Fibroblast of the aortic adventitia (primary cell): ENCODE measurements at regions not wholly inside any gene's neighbourhood (a gene's known extent, or its start where the extent isn't known, plus 50 kb on each side); places are given as distances from the start of the nearest gene placed in this dataset.
"Not testable (repeated sequence)": the region's sequence is repeated elsewhere in the genome, so short reads cannot be mapped to it uniquely, and the experiment has no call there.

ENCODE experiments used
- DNase-seq: peaks from one replicate; pipeline ENCODE4 v3.0.0-alpha.2; 2010; ENCODE audit warnings: low read depth
- H3K4me3 ChIP-seq: 2 replicates; pipeline ENCODE4 v1.5.1; 2011; ENCODE audit warnings: low read depth, mild to moderate bottlenecking, control low read depth, low read length, moderate library complexity
- CTCF ChIP-seq: IDR thresholded peaks from 2 replicates; pipeline ENCODE4 v1.5.1; 2011; ENCODE audit warnings: mild to moderate bottlenecking, low read length, control low read depth, inconsistent platforms; ENCODE audit not compliant: insufficient read depth

- H3K4me3 ChIP-seq, result no peak overlapping the region
- TF ChIP-seq CTCF, result no peak
- DNase-seq, result no peak
Measured at GRCh38 chr16:35102780-35103403, 1643.5 kb downstream of the TP53TG3F start.

GRCh38 chr16:35111772-35112171 is 1652.4 kb downstream of the TP53TG3F start:
- not testable (repeated sequence) for H3K4me3 ChIP-seq, DNase-seq

GRCh38 chr16:35131429-35131828 is 1672.0 kb downstream of the TP53TG3F start:
- no peak for TF ChIP-seq CTCF
- H3K4me3 ChIP-seq, result no peak overlapping the region
- no peak for DNase-seq

GRCh38 chr16:35134471-35134870 is 1675.1 kb downstream of the TP53TG3F start:
- no peak overlapping the region for H3K4me3 ChIP-seq
- DNase-seq, result no peak
- no peak for TF ChIP-seq CTCF

GRCh38 chr16:35140293-35140986 is 1681.0 kb downstream of the TP53TG3F start:
- no peak for TF ChIP-seq CTCF
- no peak overlapping the region for H3K4me3 ChIP-seq
- DNase-seq, result no peak

GRCh38 chr16:35141303-35141702 is 1681.9 kb downstream of the TP53TG3F start:
- DNase-seq, result no peak
- TF ChIP-seq CTCF, result no peak

GRCh38 chr16:35142147-35142808 is 1682.9 kb downstream of the TP53TG3F start:
- DNase-seq, result no peak
- TF ChIP-seq CTCF, result no peak

More at GRCh38 chr16:35141303-35141702, 1681.9 kb downstream of the TP53TG3F start:
- H3K4me3 ChIP-seq, result no peak overlapping the region

More at GRCh38 chr16:35142147-35142808, 1682.9 kb downstream of the TP53TG3F start:
- H3K4me3 ChIP-seq, result no peak overlapping the region
